H1 (cell line): ENCODE measurements at regions not wholly inside any gene's neighbourhood (a gene's known extent, or its start where the extent isn't known, plus 50 kb on each side); places are given as distances from the start of the nearest gene placed in this dataset.

Experiments
- CTCF ChIA-PET: fragments of 300-600 bp; sonication (Branson Sonifier 250); formaldehyde crosslinking; loops from one replicate; lab custom pipeline; 2021; ENCODE audit not compliant: partially characterized antibody; lab: Charles Lee
- POLR2A ChIA-PET: fragments of 300-600 bp; sonication (Branson Sonifier 250); formaldehyde crosslinking; loops from one replicate; lab custom pipeline; 2021; ENCODE audit warnings: inconsistent platforms; ENCODE audit not compliant: partially characterized antibody; lab: Charles Lee
- DNase-seq, 2 experiments: peaks; one replicate each; pipeline versions ENCODE4 v3.0.0 to v3.0.0-alpha.2; 2010 to 2022; ENCODE audit warnings: low spot score in 2 of 2, low read depth in 1 of 2, mixed read lengths in 1 of 2
- FAIRE-seq: peaks from 2 replicates; lab custom pipeline; 2011; peaks lifted over from hg19 to GRCh38; lab: Jason Lieb, UNC
- H2AFZ ChIP-seq: 2 replicates; pipeline ENCODE4 v1.8.1; 2012; ENCODE audit warnings: low read length, inconsistent platforms
- H2AK5ac ChIP-seq: 2 replicates; pipeline ENCODE4 v1.6.1; 2013; ENCODE audit warnings: low read depth, low read length
- H2BK120ac ChIP-seq: replicated peaks from 2 replicates; pipeline ENCODE3; 2013; ENCODE audit warnings: low read depth, low read length, inconsistent platforms
- H2BK12ac ChIP-seq: 2 replicates; pipeline ENCODE4 v1.6.1; 2013; ENCODE audit warnings: low read depth, low read length
- H2BK15ac ChIP-seq: 2 replicates; pipeline ENCODE4 v1.6.1; 2013; ENCODE audit warnings: low read length
- H2BK20ac ChIP-seq: 2 replicates; pipeline ENCODE4 v1.6.1; 2013; ENCODE audit warnings: low read length
- H2BK5ac ChIP-seq: 2 replicates; pipeline ENCODE4 v1.6.1; 2013; ENCODE audit warnings: low read depth, low read length
- H3K14ac ChIP-seq: 2 replicates; pipeline ENCODE4 v1.6.1; 2013; ENCODE audit warnings: inconsistent platforms; ENCODE audit not compliant: insufficient read length
- H3K18ac ChIP-seq: 2 replicates; pipeline ENCODE4 v1.6.1; 2013; ENCODE audit warnings: low read length; ENCODE audit errors: extremely low read depth
- H3K23ac ChIP-seq: 2 replicates; pipeline ENCODE4 v1.6.1; 2013; ENCODE audit warnings: inconsistent platforms; ENCODE audit not compliant: insufficient read length
- H3K23me2 ChIP-seq: 2 replicates; pipeline ENCODE4 v1.6.1; 2013; ENCODE audit warnings: low read depth, low read length
- H3K27ac ChIP-seq: 2 replicates; pipeline ENCODE4 v1.6.1; 2011; ENCODE audit warnings: low read depth, low read length, inconsistent platforms
- H3K27me3 ChIP-seq, 4 experiments: replicated peaks in 1 of 4; 1 replicate in 1 of 4; 2 replicates in 3 of 4; pipeline versions ENCODE4 v1.6.1 to v1.8.1; 2011 to 2013; ENCODE audit warnings: low read length in 3 of 4, mild to moderate bottlenecking in 3 of 4, inconsistent platforms in 2 of 4, mixed read lengths in 2 of 4, moderate library complexity in 1 of 4; ENCODE audit not compliant: control insufficient read depth in 3 of 4, insufficient read depth in 3 of 4; ENCODE audit errors: extremely low read depth in 1 of 4
- H3K36me3 ChIP-seq, 4 experiments: 2 replicates each; pipeline versions ENCODE4 v1.6.1 to v1.8.1; 2011 to 2013; ENCODE audit warnings: mild to moderate bottlenecking in 4 of 4, low read length in 3 of 4, moderate library complexity in 2 of 4, control low read depth in 1 of 4, inconsistent platforms in 1 of 4; ENCODE audit not compliant: insufficient read depth in 4 of 4, control insufficient read depth in 2 of 4
- H3K4ac ChIP-seq: replicated peaks from 2 replicates; pipeline ENCODE3; 2013; ENCODE audit warnings: low read length, low read depth, mixed read lengths, inconsistent platforms; ENCODE audit not compliant: insufficient read length
- H3K4me1 ChIP-seq, 4 experiments: replicated peaks in 1 of 4; 1 replicate in 1 of 4; 2 replicates in 3 of 4; pipeline versions ENCODE4 v1.6.1 to v1.8.1; 2011 to 2013; ENCODE audit warnings: low read length in 3 of 4, inconsistent platforms in 2 of 4, mixed read lengths in 1 of 4; ENCODE audit not compliant: insufficient read depth in 4 of 4, control insufficient read depth in 3 of 4
- H3K4me2 ChIP-seq, 2 experiments: 2 replicates each; pipeline versions ENCODE4 v1.6.1 to v1.8.1; 2011 to 2013; ENCODE audit warnings: low read depth in 2 of 2, low read length in 2 of 2, control low read depth in 1 of 2, inconsistent platforms in 1 of 2, mild to moderate bottlenecking in 1 of 2; ENCODE audit not compliant: insufficient read depth in 1 of 2
- H3K4me3 ChIP-seq, 4 experiments: fragments of 200-600, 300-600 bp in 1 of 4; sonication (generic), shearing (Covaris generic), sonication (Bioruptor Twin) in 1 of 4; 2 replicates each; pipeline versions ENCODE4 v1.5.1 to v1.8.1; 2011 to 2016; ENCODE audit warnings: low read length in 4 of 4, low read depth in 3 of 4, control low read depth in 2 of 4, inconsistent platforms in 2 of 4, mild to moderate bottlenecking in 2 of 4, mixed read lengths in 1 of 4, moderate library complexity in 1 of 4; ENCODE audit not compliant: insufficient read depth in 2 of 4; ENCODE audit errors: extremely low read depth in 1 of 4
- H3K56ac ChIP-seq: replicated peaks from 2 replicates; pipeline ENCODE3; 2013; ENCODE audit warnings: low read depth, mild to moderate bottlenecking, mixed read lengths, low read length, inconsistent platforms; ENCODE audit not compliant: insufficient read length
- H3K79me1 ChIP-seq: 2 replicates; pipeline ENCODE4 v1.6.1; 2013; ENCODE audit warnings: low read depth, low read length, control low read depth
- H3K79me2 ChIP-seq, 2 experiments: 2 replicates each; pipeline versions ENCODE4 v1.6.1 to v1.8.1; 2012 to 2013; ENCODE audit warnings: low read length in 2 of 2, mild to moderate bottlenecking in 2 of 2, inconsistent platforms in 1 of 2; ENCODE audit not compliant: insufficient read depth in 2 of 2, control insufficient read depth in 1 of 2
- H3K9ac ChIP-seq, 4 experiments: replicated peaks in 1 of 4; 1 replicate in 1 of 4; 2 replicates in 3 of 4; pipeline versions ENCODE4 v1.6.1 to v1.8.1; 2011 to 2013; ENCODE audit warnings: low read depth in 3 of 4, low read length in 3 of 4, control low read depth in 2 of 4, mild to moderate bottlenecking in 2 of 4, moderate library complexity in 2 of 4, inconsistent platforms in 1 of 4; ENCODE audit errors: extremely low read depth in 1 of 4
- H3K9me3 ChIP-seq, 2 experiments: 2 replicates each; pipeline versions ENCODE4 v1.6.1 to v1.8.1; 2012 to 2013; ENCODE audit warnings: mild to moderate bottlenecking in 2 of 2, moderate library complexity in 2 of 2, control low read depth in 1 of 2, inconsistent platforms in 1 of 2, low read depth in 1 of 2, low read length in 1 of 2, mixed read lengths in 1 of 2; ENCODE audit not compliant: insufficient read depth in 2 of 2
- H4K20me1 ChIP-seq, 2 experiments: replicated peaks in 1 of 2; 2 replicates each; pipeline versions ENCODE3 to v1.8.1; 2011 to 2013; ENCODE audit warnings: inconsistent platforms in 2 of 2, low read length in 2 of 2, mild to moderate bottlenecking in 1 of 2; ENCODE audit not compliant: insufficient read depth in 2 of 2, control insufficient read depth in 1 of 2
- H4K5ac ChIP-seq: 2 replicates; pipeline ENCODE4 v1.6.1; 2013; ENCODE audit warnings: low read length, low read depth, mixed read lengths, inconsistent platforms; ENCODE audit not compliant: insufficient read length
- H4K8ac ChIP-seq: 2 replicates; pipeline ENCODE4 v1.8.0; 2013; ENCODE audit warnings: mild to moderate bottlenecking, moderate library complexity, low read length, inconsistent platforms; ENCODE audit not compliant: insufficient read depth; ENCODE audit errors: extremely low read depth
- H4K91ac ChIP-seq: replicated peaks from 2 replicates; pipeline ENCODE3; 2013; ENCODE audit warnings: low read length, mixed read lengths, inconsistent platforms; ENCODE audit not compliant: insufficient read length
- ASH2L ChIP-seq: fragments of 200-600, 300-600 bp; sonication (generic); IDR thresholded peaks from one replicate; pipeline ENCODE4 v1.7.1; 2017; ENCODE audit warnings: low read length
- CREB1 ChIP-seq: IDR thresholded peaks from 2 replicates; pipeline ENCODE4 v1.6.1; 2012; ENCODE audit warnings: inconsistent platforms
- CTBP2 ChIP-seq: IDR thresholded peaks from 2 replicates; pipeline ENCODE4 v1.7.0; 2011; ENCODE audit warnings: borderline replicate concordance, mild to moderate bottlenecking, moderate library complexity, mixed read lengths, low read length; ENCODE audit not compliant: insufficient read depth, insufficient read length
- GABPA ChIP-seq: IDR thresholded peaks from 2 replicates; pipeline ENCODE4 v1.6.1; 2011; ENCODE audit warnings: mild to moderate bottlenecking, low read length, moderate library complexity, borderline replicate concordance; ENCODE audit not compliant: insufficient read depth
- HDAC2 ChIP-seq, 2 experiments: fragments of 300-600 bp in 1 of 2; sonication (generic) in 1 of 2; IDR thresholded peaks; 2 replicates each; pipeline ENCODE4 v1.6.1; 2011 to 2012; ENCODE audit warnings: low read depth in 2 of 2, low read length in 2 of 2, mild to moderate bottlenecking in 2 of 2, moderate library complexity in 2 of 2, borderline replicate concordance in 1 of 2, inconsistent platforms in 1 of 2
- HDAC6 ChIP-seq: IDR thresholded peaks from one replicate; pipeline ENCODE4 v1.7.1; 2012; ENCODE audit warnings: low read depth, mild to moderate bottlenecking, inconsistent platforms, low read length, moderate library complexity
- JUND ChIP-seq: IDR thresholded peaks from 2 replicates; pipeline ENCODE4 v1.6.1; 2011; ENCODE audit warnings: mild to moderate bottlenecking, improper control_type of control experiment, low read length
- KDM1A ChIP-seq: fragments of 200-600, 300-600 bp; sonication (generic); IDR thresholded peaks from 2 replicates; pipeline ENCODE4 v1.7.1; 2016; ENCODE audit warnings: mild to moderate bottlenecking, low read length, borderline replicate concordance
- NRF1 ChIP-seq: IDR thresholded peaks from 2 replicates; pipeline ENCODE4 v1.6.1; 2011; ENCODE audit warnings: mild to moderate bottlenecking, low read depth, low read length, improper control_type of control experiment
- POLR2A ChIP-seq, 2 experiments: IDR thresholded peaks; 1 replicate in 1 of 2; 2 replicates in 1 of 2; pipeline ENCODE4 v1.6.1; 2011; ENCODE audit warnings: low read depth in 2 of 2, low read length in 2 of 2, mild to moderate bottlenecking in 2 of 2; ENCODE audit errors: control extremely low read depth in 1 of 2
- RXRA ChIP-seq: IDR thresholded peaks from 2 replicates; pipeline ENCODE4 v1.6.1; 2011; ENCODE audit warnings: low read depth, mild to moderate bottlenecking, low read length, moderate library complexity; ENCODE audit not compliant: insufficient read depth
- SIN3A ChIP-seq, 2 experiments: IDR thresholded peaks in 1 of 2; conservative IDR thresholded peaks in 1 of 2; 2 replicates each; pipeline ENCODE4 v1.6.1; 2011 to 2012; ENCODE audit warnings: low read length in 2 of 2, improper control_type of control experiment in 1 of 2, low read depth in 1 of 2, mild to moderate bottlenecking in 1 of 2
- SIX5 ChIP-seq: IDR thresholded peaks from 2 replicates; pipeline ENCODE4 v1.6.1; 2011; ENCODE audit warnings: mild to moderate bottlenecking, low read depth, low read length
- TAF7 ChIP-seq: optimal IDR thresholded peaks from 2 replicates; pipeline ENCODE3; 2011; ENCODE audit warnings: low read depth, mild to moderate bottlenecking, inconsistent platforms, low read length, moderate library complexity, borderline replicate concordance
- ZNF274 ChIP-seq: IDR thresholded peaks from 2 replicates; pipeline ENCODE4 v1.7.0; 2012; ENCODE audit warnings: low read length, borderline replicate concordance; ENCODE audit errors: extremely low read depth
- WGBS, 2 experiments: shearing (Covaris generic) in 1 of 2; methylation state at CpG; one replicate each; pipeline versions ENCODE4 v1.1.6 to v1.1.7; 2013 to 2015; ENCODE audit warnings: low lambda C conversion rate in 2 of 2, mixed read lengths in 2 of 2, inconsistent platforms in 1 of 2, low coverage in 1 of 2, missing lambda C conversion rate in 1 of 2; ENCODE audit not compliant: insufficient replicate concordance in 2 of 2, insufficient coverage in 1 of 2, insufficient read length in 1 of 2; ENCODE audit errors: extremely low coverage in 1 of 2, missing lambda C conversion rate in 1 of 2; 5-methylcytosine and 5-hydroxymethylcytosine counted together

DNA sequence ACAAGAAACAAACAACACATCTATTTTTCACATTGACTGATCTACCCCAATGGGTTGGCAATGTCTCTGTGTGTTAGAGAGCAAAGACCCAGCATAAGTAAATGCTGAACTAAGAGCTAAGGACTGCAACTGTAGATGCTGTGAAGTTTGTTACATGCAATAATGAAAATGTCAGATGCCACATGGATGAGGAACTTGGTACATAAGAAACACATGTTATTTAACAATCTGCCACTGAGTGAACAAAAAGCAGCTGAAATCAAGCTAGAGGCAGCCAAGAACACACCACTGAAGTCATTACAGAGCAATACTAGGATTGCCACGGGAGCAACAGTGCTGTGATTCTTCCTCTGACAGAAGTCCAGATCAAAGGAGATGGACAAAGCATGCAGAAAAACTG is 389.4 kb downstream of the CDH2 start:
- Histone ChIP-seq H3K79me2 (no peaks in the 10 kb centered on the region), H2BK12ac (no peak overlapping the region), H2BK5ac (no peak overlapping the region; the same call in 1 of the 2 replicates), H3K4me1 (no peaks in the 10 kb centered on the region; a peak in 2 of 7 replicates), H3K9me3 (no peaks in the 10 kb centered on the region), H3K56ac (no peak overlapping the region), H3K36me3 (no peaks in the 10 kb centered on the region), H2AK5ac (no peak overlapping the region), H2BK20ac (no peak overlapping the region), H4K8ac (no peak overlapping the region), H3K23ac (no peak overlapping the region), H3K9ac (no peak overlapping the region), H3K4ac (no peak overlapping the region), H3K79me1 (no peaks in the 10 kb centered on the region), H3K27ac (no peak overlapping the region), H3K23me2 (no peaks in the 10 kb centered on the region), H3K18ac (no peak overlapping the region), H2BK120ac (no peak overlapping the region), H3K4me3 (no peak overlapping the region), H3K27me3 (no peaks in the 10 kb centered on the region), H4K20me1 (no peaks in the 10 kb centered on the region), H4K5ac (no peak overlapping the region), H3K14ac (no peak overlapping the region), H3K4me2 (no peak overlapping the region), H2BK15ac (no peak overlapping the region), H4K91ac (no peak overlapping the region), H2AFZ (no peak overlapping the region)
- DNase-seq (no peak), FAIRE-seq (no peak)
- ChIA-PET POLR2A (no interaction called here), CTCF (interaction anchor here (1.7 to 4.0 kb wide), 2 partner anchors 8 to 9 kb away, joined by 3 to 19 read pairs; no protein-coding TSS in a partner anchor)
- WGBS, 2 experiments: 100% methylated on average over 1 of the region's 1 CpG; no CpG with 5 or more reads in 1 of the 2 experiments
- TF ChIP-seq CREB1 (no peak), RXRA (no peak), TAF7 (no peak), KDM1A (no peak), POLR2A (IDR thresholded peaks at IDR 0.05; ENCODE audit: control extremely low read depth in 1 of 2, low read depth in 2 of 2, low read length in 2 of 2) (no peak), HDAC6 (no peak), ASH2L (no peak), CTBP2 (no peak), NRF1 (no peak), HDAC2 (IDR thresholded peaks at IDR 0.05; ENCODE audit: borderline replicate concordance in 1 of 2, low read depth in 2 of 2, low read length in 2 of 2) (no peak), ZNF274 (no peak), SIX5 (no peak), SIN3A (conservative IDR thresholded peaks at IDR 0.05 in 1 of 2, IDR thresholded peaks at IDR 0.05 in 1 of 2; ENCODE audit: low read depth in 1 of 2, low read length in 2 of 2) (no peak), JUND (no peak), GABPA (no peak)
